Suprapubic skin (tissue), 4 donors: ENCODE measurements at regions not wholly inside any gene's neighbourhood (a gene's known extent, or its start where the extent isn't known, plus 50 kb on each side); places are given as distances from the start of the nearest gene placed in this dataset.

Source experiments
- DNase-seq, 2 donors: peaks; one replicate each; pipeline ENCODE4 v3.0.0-alpha.2; 2019; ENCODE audit warnings: low spot score in 2 of 2
- H3K27ac ChIP-seq: fragments of 200-600 bp; sonication (generic); one replicate; pipeline ENCODE4 v1.5.1; 2019
- H3K27me3 ChIP-seq: fragments of 200-600 bp; sonication (generic); one replicate; pipeline ENCODE4 v1.5.1; 2019
- H3K36me3 ChIP-seq: fragments of 200-600 bp; sonication (generic); one replicate; pipeline ENCODE4 v1.5.1; 2019
- H3K4me1 ChIP-seq: fragments of 200-600 bp; sonication (generic); one replicate; pipeline ENCODE4 v1.5.1; 2019
- H3K4me3 ChIP-seq: fragments of 200-600 bp; sonication (generic); one replicate; pipeline ENCODE4 v1.5.1; 2019; ENCODE audit warnings: mild to moderate bottlenecking
- H3K9me3 ChIP-seq: fragments of 200-600 bp; sonication (generic); one replicate; pipeline ENCODE4 v1.5.1; 2019
- CTCF ChIP-seq, 2 donors: fragments of 200-600 bp in 1 of 2; fragments of 450-650 bp in 1 of 2; sonication (generic) in 1 of 2; IDR thresholded peaks; one replicate each; pipeline ENCODE4 v1.5.1; 2016 to 2019; ENCODE audit warnings: antibody characterized with exemption in 2 of 2, mild to moderate bottlenecking in 1 of 2, moderate library complexity in 1 of 2
- EP300 ChIP-seq: sonication (generic); formaldehyde crosslinking; IDR thresholded peaks from one replicate; pipeline ENCODE4 v1.6.1; 2017; ENCODE audit warnings: antibody characterized with exemption
- POLR2A ChIP-seq, 2 donors: fragments of 450-650 bp; IDR thresholded peaks; one replicate each; pipeline ENCODE4 v1.6.1; 2017; ENCODE audit warnings: antibody characterized with exemption in 2 of 2, mild to moderate bottlenecking in 2 of 2, moderate library complexity in 2 of 2
- POLR2AphosphoS5 ChIP-seq, 3 donors: sonication (generic); formaldehyde crosslinking; IDR thresholded peaks; one replicate each; pipeline ENCODE4 v1.6.1; 2017; ENCODE audit warnings: antibody characterized with exemption in 3 of 3
- WGBS: methylation state at CpG from one replicate; pipeline ENCODE4 v1.1.5; 2018; 5-methylcytosine and 5-hydroxymethylcytosine counted together

GRCh38 chrX:5082705-5083104 is 1146.0 kb downstream of the NLGN4X start:
- WGBS = 79% methylated on average over 3 of the region's 3 CpGs
- H3K36me3 ChIP-seq = no peaks in the 10 kb centered on the region
- H3K27ac ChIP-seq = no peak overlapping the region
- H3K4me3 ChIP-seq = no peak overlapping the region
- DNase-seq = no peak
- no peaks in the 10 kb centered on the region for H3K27me3 ChIP-seq
- H3K9me3 ChIP-seq = no peaks in the 10 kb centered on the region
- TF ChIP-seq CTCF (IDR thresholded peaks at IDR 0.05) (no peak), POLR2A (IDR thresholded peaks at IDR 0.05) (no peak), EP300 (no peak), POLR2AphosphoS5 (IDR thresholded peaks at IDR 0.05) (no peak)
- no peaks in the 10 kb centered on the region for H3K4me1 ChIP-seq

- H3K27me3 ChIP-seq = no peaks in the 10 kb centered on the region
- 56% methylated on average over 4 of the region's 4 CpGs for WGBS
- no peaks in the 10 kb centered on the region for H3K4me1 ChIP-seq
- TF ChIP-seq POLR2A (IDR thresholded peaks at IDR 0.05) = no peak
- no peak for TF ChIP-seq EP300
- TF ChIP-seq CTCF (IDR thresholded peaks at IDR 0.05) = no peak
- TF ChIP-seq POLR2AphosphoS5 (IDR thresholded peaks at IDR 0.05) = no peak
- no peaks in the 10 kb centered on the region for H3K36me3 ChIP-seq
- no peaks in the 10 kb centered on the region for H3K9me3 ChIP-seq
- no peak for DNase-seq
- no peak overlapping the region for H3K4me3 ChIP-seq
- no peak overlapping the region for H3K27ac ChIP-seq
Observed at GRCh38 chrX:5080791-5081190, 1147.9 kb downstream of the NLGN4X start.

GRCh38 chrX:5068550-5068949 is 1160.1 kb downstream of the NLGN4X start:
- H3K4me1 ChIP-seq = no peaks in the 10 kb centered on the region
- no peak for DNase-seq
- no peaks in the 10 kb centered on the region for H3K36me3 ChIP-seq
- TF ChIP-seq EP300 = no peak
- TF ChIP-seq CTCF (IDR thresholded peaks at IDR 0.05) = no peak
- no peak for TF ChIP-seq POLR2A (IDR thresholded peaks at IDR 0.05)
- no peak for TF ChIP-seq POLR2AphosphoS5 (IDR thresholded peaks at IDR 0.05)
- no peak overlapping the region for H3K27ac ChIP-seq
- H3K4me3 ChIP-seq = no peak overlapping the region
- H3K27me3 ChIP-seq = no peaks in the 10 kb centered on the region
- H3K9me3 ChIP-seq = no peaks in the 10 kb centered on the region
- WGBS = 80% methylated on average over 5 of the region's 5 CpGs

GRCh38 chrX:5057786-5058185 is 1170.9 kb downstream of the NLGN4X start:
- WGBS = 62% methylated on average over 2 of the region's 2 CpGs
- H3K9me3 ChIP-seq = no peaks in the 10 kb centered on the region
- no peak for TF ChIP-seq EP300
- no peak overlapping the region for H3K4me3 ChIP-seq
- no peak for DNase-seq
- no peaks in the 10 kb centered on the region for H3K4me1 ChIP-seq
- no peaks in the 10 kb centered on the region for H3K36me3 ChIP-seq
- H3K27me3 ChIP-seq = no peaks in the 10 kb centered on the region
- no peak overlapping the region for H3K27ac ChIP-seq

- Histone ChIP-seq H3K36me3 (no peaks in the 10 kb centered on the region), H3K4me3 (no peak overlapping the region), H3K9me3 (no peaks in the 10 kb centered on the region), H3K4me1 (no peaks in the 10 kb centered on the region), H3K27me3 (no peaks in the 10 kb centered on the region), H3K27ac (no peak overlapping the region)
- TF ChIP-seq POLR2AphosphoS5 (IDR thresholded peaks at IDR 0.05) = no peak
- TF ChIP-seq EP300 = no peak
- no peak for TF ChIP-seq CTCF (IDR thresholded peaks at IDR 0.05)
- no peak for TF ChIP-seq POLR2A (IDR thresholded peaks at IDR 0.05)
- DNase-seq = no peak
Observed at GRCh38 chrX:5054852-5055251, 1173.8 kb downstream of the NLGN4X start.

GRCh38 chrX:5051831-5052491 is 1176.7 kb downstream of the NLGN4X start:
- Histone ChIP-seq H3K9me3 (no peaks in the 10 kb centered on the region), H3K4me3 (no peak overlapping the region), H3K27ac (no peak overlapping the region), H3K36me3 (no peaks in the 10 kb centered on the region), H3K4me1 (no peaks in the 10 kb centered on the region), H3K27me3 (no peaks in the 10 kb centered on the region)
- DNase-seq = no peak
- TF ChIP-seq POLR2A (IDR thresholded peaks at IDR 0.05) (no peak), POLR2AphosphoS5 (IDR thresholded peaks at IDR 0.05) (no peak), EP300 (no peak), CTCF (IDR thresholded peaks at IDR 0.05) (no peak)
- 28% methylated on average over 5 of the region's 5 CpGs for WGBS
